ENCODE measurements at regions not wholly inside any gene's neighbourhood (a gene's known extent, or its start where the extent isn't known, plus 50 kb on each side); places are given as distances from the start of the nearest gene placed in this dataset.
"Not testable (repeated sequence)": the region's sequence is repeated elsewhere in the genome, so short reads cannot be mapped to it uniquely, and the experiment has no call there.

GRCh38 chr2:91519914-91520313, 2828.4 kb downstream of the RPIA start:
- TF ChIP-seq, protein P1, sequence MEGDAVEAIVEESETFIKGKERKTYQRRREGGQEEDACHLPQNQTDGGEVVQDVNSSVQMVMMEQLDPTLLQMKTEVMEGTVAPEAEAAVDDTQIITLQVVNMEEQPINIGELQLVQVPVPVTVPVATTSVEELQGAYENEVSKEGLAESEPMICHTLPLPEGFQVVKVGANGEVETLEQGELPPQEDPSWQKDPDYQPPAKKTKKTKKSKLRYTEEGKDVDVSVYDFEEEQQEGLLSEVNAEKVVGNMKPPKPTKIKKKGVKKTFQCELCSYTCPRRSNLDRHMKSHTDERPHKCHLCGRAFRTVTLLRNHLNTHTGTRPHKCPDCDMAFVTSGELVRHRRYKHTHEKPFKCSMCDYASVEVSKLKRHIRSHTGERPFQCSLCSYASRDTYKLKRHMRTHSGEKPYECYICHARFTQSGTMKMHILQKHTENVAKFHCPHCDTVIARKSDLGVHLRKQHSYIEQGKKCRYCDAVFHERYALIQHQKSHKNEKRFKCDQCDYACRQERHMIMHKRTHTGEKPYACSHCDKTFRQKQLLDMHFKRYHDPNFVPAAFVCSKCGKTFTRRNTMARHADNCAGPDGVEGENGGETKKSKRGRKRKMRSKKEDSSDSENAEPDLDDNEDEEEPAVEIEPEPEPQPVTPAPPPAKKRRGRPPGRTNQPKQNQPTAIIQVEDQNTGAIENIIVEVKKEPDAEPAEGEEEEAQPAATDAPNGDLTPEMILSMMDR (IDR thresholded peaks at IDR 0.05; ENCODE audit: low read depth, low read length) = not testable (repeated sequence)
- TF ChIP-seq POLR2A (IDR thresholded peaks at IDR 0.05; ENCODE audit: extremely low read depth, insufficient read length) = not testable (repeated sequence)

Measured in NB4 (cell line).